Activated naive CD4-positive, alpha-beta T cell treated with anti-CD3 and anti-CD28 coated beads, Interleukin-2, amount 10 ng/mL, durations not matched to agents 7 days and 5 days (primary cell): ENCODE measurements at regions not wholly inside any gene's neighbourhood (a gene's known extent, or its start where the extent isn't known, plus 50 kb on each side); places are given as distances from the start of the nearest gene placed in this dataset.
"Not testable (repeated sequence)": the region's sequence is repeated elsewhere in the genome, so short reads cannot be mapped to it uniquely, and the experiment has no call there.

Source experiments
- CTCF ChIA-PET: fragments of 350-600 bp; sonication (Branson Sonifier 250); formaldehyde crosslinking; loops from one replicate; lab custom pipeline; 2021; ENCODE audit warnings: antibody characterized with exemption; lab: Charles Lee
- DNase-seq: peaks from one replicate; pipeline ENCODE4 v3.0.0-alpha.2; 2020
- H3K27ac Mint-ChIP-seq: one replicate; pipeline ENCODE4 v1.8.0; 2021; ENCODE audit warnings: mild to moderate bottlenecking, moderate library complexity, mixed read lengths
- H3K27me3 Mint-ChIP-seq: one replicate; pipeline ENCODE4 v1.8.0; 2021; ENCODE audit warnings: mild to moderate bottlenecking, mixed read lengths
- H3K36me3 Mint-ChIP-seq: one replicate; pipeline ENCODE4 v1.8.0; 2021; ENCODE audit warnings: mixed read lengths
- H3K4me1 Mint-ChIP-seq: one replicate; pipeline ENCODE4 v1.8.0; 2021; ENCODE audit warnings: mixed read lengths
- H3K4me3 Mint-ChIP-seq: one replicate; pipeline ENCODE4 v1.8.0; 2021; ENCODE audit warnings: mild to moderate bottlenecking, moderate library complexity, mixed read lengths
- H3K9me3 Mint-ChIP-seq: one replicate; pipeline ENCODE4 v1.8.0; 2021; ENCODE audit warnings: mixed read lengths

DNA sequence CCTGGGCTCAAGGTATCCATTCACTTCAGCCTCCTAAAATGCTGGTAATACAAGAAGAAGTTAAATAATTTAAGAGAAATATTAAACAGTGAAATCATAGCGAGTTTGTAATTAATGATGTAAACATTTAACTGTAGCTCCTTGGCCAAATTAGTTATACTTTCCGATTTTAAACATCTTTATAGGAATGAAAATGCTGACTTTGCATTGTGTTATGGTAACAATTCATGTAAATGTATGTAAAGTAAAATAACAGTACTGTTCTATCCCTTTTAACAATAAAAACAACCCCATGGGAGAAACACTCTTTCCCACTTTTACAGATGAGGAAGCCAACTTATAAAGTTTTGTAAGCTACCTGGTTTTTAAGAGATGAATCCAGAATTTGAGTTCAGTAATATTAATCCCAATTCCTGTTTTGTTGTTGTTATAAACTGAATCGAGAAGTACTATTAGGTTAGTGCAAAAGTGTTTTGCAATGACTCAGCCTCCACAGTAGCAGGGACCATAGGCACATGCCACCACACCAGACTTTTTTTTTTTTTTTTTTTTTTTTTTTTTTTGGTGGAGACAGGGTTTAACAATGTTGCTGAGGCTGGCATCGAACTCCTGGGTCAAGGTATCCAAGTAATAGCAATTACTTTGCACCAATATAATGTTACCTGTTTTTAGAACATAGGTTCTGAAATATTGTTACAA, 1360.4 kb downstream of the BRINP3 start:
- Mint-ChIP-seq H3K4me1 (no peaks in the 10 kb centered on the region), H3K27me3 (no peaks in the 10 kb centered on the region), H3K27ac (no peak overlapping the region), H3K4me3 (no peak overlapping the region), H3K36me3 (no peaks in the 10 kb centered on the region), H3K9me3 (peaks cover 3% of the 10 kb centered on the region)
- CTCF ChIA-PET = no interaction called here
- no peak for DNase-seq

DNA sequence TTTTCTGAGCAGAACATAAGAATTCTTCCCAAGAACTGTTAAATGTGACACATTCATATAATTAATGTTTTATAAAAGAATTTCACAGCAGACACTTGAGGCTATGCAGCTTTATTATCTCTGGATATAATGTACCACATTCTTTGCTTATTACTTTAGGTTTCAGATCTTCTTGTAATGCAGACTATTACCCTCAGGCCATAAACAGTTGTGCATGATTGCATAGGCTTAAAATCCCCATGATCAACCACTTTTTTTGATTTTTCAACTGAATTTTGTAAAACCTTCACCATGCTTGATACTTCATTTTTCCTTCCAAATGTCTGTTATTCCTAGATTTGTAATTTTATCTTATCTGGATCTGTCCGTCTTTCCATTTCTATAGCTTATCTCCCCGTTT, 1355.7 kb downstream of the BRINP3 start:
- H3K9me3 Mint-ChIP-seq = peaks cover 5% of the 10 kb centered on the region
- H3K4me3 Mint-ChIP-seq = no peak overlapping the region
- no peak overlapping the region for H3K27ac Mint-ChIP-seq
- CTCF ChIA-PET = no interaction called here
- no peaks in the 10 kb centered on the region for H3K4me1 Mint-ChIP-seq
- no peaks in the 10 kb centered on the region for H3K27me3 Mint-ChIP-seq
- no peaks in the 10 kb centered on the region for H3K36me3 Mint-ChIP-seq
- no peak for DNase-seq

DNA sequence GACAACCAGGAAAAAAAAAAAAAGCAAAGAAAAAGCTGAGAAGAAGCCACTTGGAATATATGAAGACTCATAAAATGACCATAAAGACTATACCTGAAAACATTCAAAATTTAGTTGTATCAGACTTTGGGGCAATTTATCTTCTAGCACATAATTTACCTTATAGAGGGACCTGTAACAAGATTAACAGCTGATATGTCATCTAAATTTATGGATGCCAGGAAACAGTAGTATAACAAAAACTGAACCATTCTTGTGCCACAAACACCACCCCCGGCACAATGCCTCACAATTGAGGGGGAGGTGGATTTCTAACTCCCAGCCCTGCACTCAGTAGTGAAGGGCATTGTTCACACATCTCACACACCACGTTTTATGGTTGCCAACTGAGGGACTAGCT, 1352.0 kb downstream of the BRINP3 start:
- CTCF ChIA-PET = no interaction called here
- Mint-ChIP-seq H3K9me3 (peaks cover 5% of the 10 kb centered on the region), H3K36me3 (no peaks in the 10 kb centered on the region), H3K4me1 (no peaks in the 10 kb centered on the region), H3K27ac (no peak overlapping the region), H3K27me3 (no peaks in the 10 kb centered on the region), H3K4me3 (no peak overlapping the region)
- no peak for DNase-seq

DNA sequence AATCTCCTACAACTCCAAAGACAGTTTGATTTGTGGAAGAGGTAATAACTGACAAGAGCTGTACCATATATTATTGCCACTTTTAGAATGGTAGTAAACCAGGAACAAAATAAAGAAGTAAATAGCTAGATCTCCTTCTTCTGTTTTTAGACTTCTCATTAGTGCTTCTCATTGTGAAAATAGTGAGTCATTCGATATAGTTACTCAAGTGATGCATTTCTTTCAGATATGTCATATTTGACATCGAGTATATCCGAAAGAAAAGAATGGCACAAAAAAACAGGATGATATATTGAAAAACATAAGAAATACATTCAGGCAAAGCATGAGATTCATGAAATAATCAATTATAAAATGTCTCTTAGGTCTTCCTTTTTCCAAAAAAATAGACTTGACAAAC, 1346.1 kb downstream of the BRINP3 start:
- Mint-ChIP-seq H3K4me1 (no peaks in the 10 kb centered on the region), H3K27ac (no peak overlapping the region), H3K27me3 (no peaks in the 10 kb centered on the region), H3K36me3 (no peaks in the 10 kb centered on the region), H3K4me3 (no peak overlapping the region), H3K9me3 (peaks cover 10% of the 10 kb centered on the region)
- DNase-seq = no peak
- CTCF ChIA-PET = no interaction called here

DNA sequence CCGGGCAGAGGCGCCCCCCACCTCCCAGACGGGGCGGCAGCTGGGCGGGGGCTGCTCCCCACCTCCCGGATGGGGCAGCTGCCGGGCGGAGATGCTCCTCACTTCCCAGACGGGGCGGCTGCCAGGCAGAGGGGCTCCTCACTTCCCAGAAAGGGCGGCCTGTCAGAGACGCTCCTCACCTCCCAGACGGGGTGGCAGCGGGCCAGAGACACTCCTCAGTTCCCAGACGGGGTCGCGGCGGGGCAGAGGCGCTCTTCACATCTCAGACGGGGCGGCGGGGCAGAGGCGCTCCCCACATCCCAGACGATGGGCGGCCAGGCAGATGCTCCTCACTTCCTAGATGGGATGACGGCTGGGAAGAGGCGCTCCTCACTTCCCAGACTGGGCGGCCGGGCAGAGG, 1337.9 kb downstream of the BRINP3 start:
- H3K4me1 Mint-ChIP-seq, H3K36me3 Mint-ChIP-seq, H3K27ac Mint-ChIP-seq, CTCF ChIA-PET, H3K27me3 Mint-ChIP-seq, DNase-seq, H3K4me3 Mint-ChIP-seq: not testable (repeated sequence)
- H3K9me3 Mint-ChIP-seq = peaks cover 12% of the 10 kb centered on the region

DNA sequence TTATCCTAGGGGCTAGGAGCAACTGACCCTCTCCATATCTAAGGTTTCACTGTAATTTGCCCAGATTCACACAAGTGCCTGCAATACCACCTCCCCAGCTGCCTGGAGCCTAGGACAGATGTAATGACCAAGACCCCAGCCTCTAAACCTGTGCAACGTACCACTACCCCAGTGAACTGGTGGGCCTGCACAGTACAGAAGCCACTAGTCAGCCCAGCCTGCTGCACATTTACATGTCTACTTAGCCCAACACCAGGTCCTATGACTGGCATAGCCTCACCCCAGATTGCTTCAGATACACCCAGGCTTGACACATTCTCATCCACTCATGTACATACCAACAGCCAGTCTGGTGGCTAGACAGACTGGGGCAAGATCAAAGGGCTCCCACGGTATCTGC, 1336.6 kb downstream of the BRINP3 start:
- no peaks in the 10 kb centered on the region for H3K27me3 Mint-ChIP-seq
- no peaks in the 10 kb centered on the region for H3K36me3 Mint-ChIP-seq
- H3K4me1 Mint-ChIP-seq = no peaks in the 10 kb centered on the region
- no peak overlapping the region for H3K27ac Mint-ChIP-seq
- no peak overlapping the region for H3K4me3 Mint-ChIP-seq
- CTCF ChIA-PET = no interaction called here
- H3K9me3 Mint-ChIP-seq = peaks cover 12% of the 10 kb centered on the region
- DNase-seq = no peak

DNA sequence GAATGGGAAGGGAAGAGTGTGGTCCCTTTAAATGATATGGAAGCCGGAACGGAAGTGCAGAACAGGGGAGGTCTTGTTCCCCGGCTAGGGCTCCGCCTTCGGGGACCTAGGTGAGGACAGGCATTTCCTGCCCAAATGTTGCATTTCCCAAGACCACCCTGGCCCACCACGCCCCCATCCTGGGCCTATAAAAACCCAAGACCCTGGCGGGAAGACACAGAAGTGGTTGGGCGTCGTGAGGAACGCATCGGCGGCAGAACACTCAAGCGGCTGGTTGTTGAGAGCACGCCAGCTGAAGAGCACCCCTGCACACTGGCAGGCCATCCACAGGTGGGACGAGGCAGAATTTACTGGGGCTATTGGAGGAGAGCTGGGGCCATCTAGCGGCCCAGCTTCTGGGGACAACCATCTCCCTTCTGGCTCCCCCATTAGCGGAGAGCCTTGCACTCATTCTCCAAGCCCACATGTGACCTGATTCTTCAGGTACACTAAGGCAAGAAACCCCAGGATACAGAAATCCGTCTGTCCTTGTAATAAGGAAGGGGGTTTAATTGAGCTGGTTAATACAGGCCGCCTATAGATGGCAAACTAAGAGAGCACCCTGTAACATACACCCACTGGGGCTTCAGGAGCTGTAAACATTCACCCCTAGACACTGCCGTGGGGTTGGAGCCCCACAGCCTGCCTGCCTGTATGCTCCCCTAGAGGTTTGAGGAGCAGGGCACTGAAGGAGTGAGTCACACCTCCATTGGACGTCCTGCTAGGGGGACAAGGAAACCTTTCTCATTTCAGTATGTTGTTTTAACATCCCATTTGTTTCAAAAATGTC, 1327.9 kb downstream of the BRINP3 start:
- CTCF ChIA-PET = no interaction called here

DNA sequence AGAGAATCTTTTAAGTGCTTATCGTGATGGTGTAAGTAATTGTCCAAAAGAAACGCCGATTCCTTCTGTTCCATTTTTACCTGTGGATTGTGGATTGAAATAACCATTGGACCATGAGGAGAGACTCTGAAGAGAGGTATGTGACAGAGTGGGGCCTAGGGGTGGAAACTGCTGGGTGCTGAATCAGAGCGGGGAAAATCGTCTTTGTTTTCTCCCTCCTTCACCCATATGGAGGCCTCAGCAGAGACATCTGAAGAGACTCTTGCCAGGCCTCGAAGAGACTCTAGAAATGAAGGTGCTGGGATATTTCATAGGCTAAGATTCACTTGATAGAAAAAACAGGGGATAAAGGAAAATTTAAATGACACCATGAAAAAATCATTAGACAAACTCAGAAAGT, 1327.0 kb downstream of the BRINP3 start:
- H3K4me3 Mint-ChIP-seq = no peak overlapping the region
- H3K9me3 Mint-ChIP-seq = peaks cover 1% of the 10 kb centered on the region
- no peaks in the 10 kb centered on the region for H3K36me3 Mint-ChIP-seq
- no peaks in the 10 kb centered on the region for H3K4me1 Mint-ChIP-seq
- CTCF ChIA-PET = no interaction called here
- H3K27ac Mint-ChIP-seq = no peak overlapping the region
- no peak for DNase-seq
- no peaks in the 10 kb centered on the region for H3K27me3 Mint-ChIP-seq

More for the DNA sequence above, 1327.9 kb downstream of the BRINP3 start:
- no peaks in the 10 kb centered on the region for H3K36me3 Mint-ChIP-seq
- no peaks in the 10 kb centered on the region for H3K9me3 Mint-ChIP-seq
- no peaks in the 10 kb centered on the region for H3K27me3 Mint-ChIP-seq
- no peak overlapping the region for H3K27ac Mint-ChIP-seq
- no peak for DNase-seq
- H3K4me1 Mint-ChIP-seq = no peaks in the 10 kb centered on the region
- H3K4me3 Mint-ChIP-seq = no peak overlapping the region

DNA sequence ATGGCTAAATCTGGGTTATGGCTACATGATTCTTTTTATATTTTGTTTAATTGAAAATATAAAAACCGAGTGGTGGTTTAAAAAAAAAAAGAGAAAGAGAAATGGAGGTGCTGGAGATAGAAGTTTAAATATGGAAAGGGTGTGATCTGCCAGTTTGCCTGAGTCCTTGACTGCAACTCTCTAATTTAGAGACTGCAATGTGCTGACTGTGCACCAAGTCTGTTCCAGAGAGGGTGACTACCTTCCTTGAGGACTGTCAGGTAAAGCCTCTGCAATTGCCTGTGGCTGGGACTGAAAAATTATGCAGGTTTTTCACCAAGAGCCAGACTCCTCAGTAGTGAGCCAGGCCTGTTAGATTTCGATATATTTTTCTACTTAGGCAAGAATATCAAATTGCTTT, 1326.3 kb downstream of the BRINP3 start:
- no peaks in the 10 kb centered on the region for H3K36me3 Mint-ChIP-seq
- no peak overlapping the region for H3K4me3 Mint-ChIP-seq
- peaks cover 4% of the 10 kb centered on the region for H3K9me3 Mint-ChIP-seq
- no peak for DNase-seq
- CTCF ChIA-PET = no interaction called here
- H3K27me3 Mint-ChIP-seq = no peaks in the 10 kb centered on the region
- H3K4me1 Mint-ChIP-seq = no peaks in the 10 kb centered on the region
- no peak overlapping the region for H3K27ac Mint-ChIP-seq

DNA sequence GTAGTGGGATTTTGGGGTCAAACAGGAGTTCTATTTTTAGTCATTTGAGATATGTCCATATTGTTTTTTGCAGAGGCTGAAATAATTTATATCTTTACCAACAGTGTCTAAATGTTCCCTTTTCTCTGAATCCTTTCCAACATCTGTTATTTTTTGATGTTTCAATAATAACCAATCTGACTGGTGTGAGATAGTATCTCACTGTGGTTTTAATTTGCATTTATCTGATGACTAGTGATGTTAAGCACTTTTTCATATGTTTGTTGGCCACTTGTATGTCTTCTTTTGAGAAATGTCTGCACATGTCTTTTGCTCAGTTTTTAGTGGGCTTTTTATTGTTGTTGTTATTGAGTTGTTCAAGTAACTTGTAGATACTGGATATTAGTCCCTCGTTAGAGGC, 1325.0 kb downstream of the BRINP3 start:
- Mint-ChIP-seq H3K4me1 (no peaks in the 10 kb centered on the region), H3K27ac (no peak overlapping the region), H3K4me3 (no peak overlapping the region), H3K9me3 (peaks cover 7% of the 10 kb centered on the region), H3K27me3 (no peaks in the 10 kb centered on the region), H3K36me3 (no peaks in the 10 kb centered on the region)
- DNase-seq = no peak
- CTCF ChIA-PET = no interaction called here

DNA sequence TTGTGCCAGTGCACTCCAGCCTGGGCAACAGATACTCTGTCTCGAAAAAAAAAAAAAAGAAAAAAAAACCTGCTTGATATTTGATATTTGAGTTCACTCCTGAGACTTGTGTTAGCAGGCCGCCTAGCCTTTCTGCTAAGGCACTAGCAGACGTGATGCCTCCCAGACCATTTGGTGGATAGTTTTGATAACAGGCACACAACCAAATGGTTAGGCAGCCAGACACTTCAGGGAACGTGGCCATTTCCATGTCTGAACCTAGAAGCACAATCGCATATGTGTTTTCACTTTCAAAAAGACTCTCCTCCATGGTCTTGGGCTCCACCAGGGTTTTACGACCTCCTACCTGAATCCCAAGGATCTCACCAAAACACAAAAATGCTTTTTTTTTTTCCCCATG, 1319.5 kb downstream of the BRINP3 start:
- Mint-ChIP-seq H3K36me3 (no peaks in the 10 kb centered on the region), H3K4me3 (no peak overlapping the region), H3K4me1 (no peaks in the 10 kb centered on the region), H3K27ac (no peak overlapping the region), H3K27me3 (no peaks in the 10 kb centered on the region), H3K9me3 (peaks cover 15% of the 10 kb centered on the region)
- no peak for DNase-seq
- CTCF ChIA-PET = no interaction called here

DNA sequence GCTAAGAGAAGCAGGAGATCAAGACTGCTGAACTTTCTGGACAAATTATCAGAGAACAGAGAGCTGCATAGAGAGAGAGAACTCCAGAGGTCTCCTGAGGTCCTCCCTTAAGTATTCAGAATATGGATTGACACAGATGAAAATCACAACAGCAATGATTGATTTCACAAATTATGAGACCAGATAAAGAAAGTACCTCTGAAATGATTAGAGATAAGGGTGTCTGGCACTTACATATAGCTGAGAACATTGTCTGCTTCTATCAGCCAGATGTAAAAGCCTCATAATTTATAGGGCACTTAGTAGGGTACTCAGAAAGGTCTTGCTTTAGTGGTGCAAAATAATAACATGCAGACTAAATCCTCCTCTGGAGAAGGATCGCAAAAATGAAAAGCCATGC, 1301.8 kb downstream of the BRINP3 start:
- no peak overlapping the region for H3K27ac Mint-ChIP-seq
- no peaks in the 10 kb centered on the region for H3K36me3 Mint-ChIP-seq
- H3K27me3 Mint-ChIP-seq = no peaks in the 10 kb centered on the region
- CTCF ChIA-PET = no interaction called here
- peaks cover 10% of the 10 kb centered on the region for H3K9me3 Mint-ChIP-seq
- H3K4me3 Mint-ChIP-seq = no peak overlapping the region
- no peak for DNase-seq
- no peaks in the 10 kb centered on the region for H3K4me1 Mint-ChIP-seq

DNA sequence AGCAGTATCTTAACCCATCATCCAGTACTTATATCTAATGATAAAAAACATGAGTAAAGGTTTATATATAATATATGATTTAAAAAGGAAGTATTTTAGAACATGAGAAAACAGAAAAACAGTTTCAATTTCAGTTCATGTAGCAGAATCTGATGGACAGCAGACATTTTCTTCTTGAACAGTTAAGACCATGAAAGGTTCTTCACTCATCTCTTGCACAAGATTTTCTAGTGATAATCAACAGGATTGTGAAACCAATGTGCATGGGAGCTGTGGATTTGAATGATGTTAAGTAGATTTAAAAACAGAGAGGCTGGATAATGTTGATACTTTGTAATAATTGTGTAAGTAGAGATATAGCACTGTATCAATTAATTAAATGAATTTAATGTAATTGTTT, 1297.6 kb downstream of the BRINP3 start:
- Mint-ChIP-seq H3K4me3 (no peak overlapping the region), H3K36me3 (no peaks in the 10 kb centered on the region), H3K9me3 (no peaks in the 10 kb centered on the region), H3K4me1 (no peaks in the 10 kb centered on the region), H3K27ac (no peak overlapping the region), H3K27me3 (no peaks in the 10 kb centered on the region)
- no peak for DNase-seq
- CTCF ChIA-PET = interaction anchor here (1.2 kb wide), 1 partner anchor 14 kb away, joined by 4 read pairs; no protein-coding TSS in a partner anchor

DNA sequence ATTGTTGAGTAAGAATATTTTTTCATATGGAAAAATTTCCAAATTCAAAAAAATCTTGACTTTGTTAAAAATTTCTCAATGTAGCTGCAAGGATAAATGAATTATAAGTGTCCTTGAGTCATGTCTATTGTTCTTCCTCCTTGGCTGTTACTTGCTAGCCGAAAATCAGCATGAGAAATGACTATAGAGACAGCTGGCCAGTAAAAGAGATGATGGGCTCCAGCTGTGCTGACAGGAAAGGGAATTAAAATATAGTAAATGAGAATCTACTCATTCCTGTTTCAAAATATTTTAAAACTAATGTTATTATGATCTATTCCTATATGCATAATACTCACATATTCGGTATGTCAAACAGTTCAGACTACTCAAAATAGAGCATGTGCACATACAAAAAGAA, 1292.6 kb downstream of the BRINP3 start:
- H3K4me1 Mint-ChIP-seq = no peaks in the 10 kb centered on the region
- H3K36me3 Mint-ChIP-seq = no peaks in the 10 kb centered on the region
- H3K9me3 Mint-ChIP-seq = peaks cover 2% of the 10 kb centered on the region
- H3K27me3 Mint-ChIP-seq = no peaks in the 10 kb centered on the region
- CTCF ChIA-PET = no interaction called here
- DNase-seq = no peak
- no peak overlapping the region for H3K4me3 Mint-ChIP-seq
- H3K27ac Mint-ChIP-seq = no peak overlapping the region
